OCI-LY1 (cell line): ENCODE measurements at regions not wholly inside any gene's neighbourhood (a gene's known extent, or its start where the extent isn't known, plus 50 kb on each side); places are given as distances from the start of the nearest gene placed in this dataset.

Experiments
- H2AFZ ChIP-seq: fragments of 200-600 bp; sonication (generic), shearing (Covaris generic); 2 replicates; pipeline ENCODE4 v1.6.0; 2014; ENCODE audit warnings: antibody characterized with exemption, mild to moderate bottlenecking, low read length
- H3F3A ChIP-seq: fragments of 200-600 bp; sonication (generic), shearing (Covaris generic); 2 replicates; pipeline ENCODE4 v1.6.0; 2014; ENCODE audit warnings: mild to moderate bottlenecking, antibody characterized with exemption, low read length, moderate library complexity; ENCODE audit not compliant: insufficient read depth
- H3K27ac ChIP-seq: fragments of 200-600 bp; sonication (generic); 2 replicates; pipeline ENCODE4 v1.5.1; 2014; ENCODE audit warnings: low read length, mixed run types, mild to moderate bottlenecking, low read depth; ENCODE audit not compliant: poor library complexity, severe bottlenecking
- H3K27me3 ChIP-seq: fragments of 200-600 bp; sonication (generic); 2 replicates; pipeline ENCODE4 v1.6.0; 2014; ENCODE audit warnings: antibody characterized with exemption, mild to moderate bottlenecking, low read length, moderate library complexity; ENCODE audit not compliant: insufficient read depth
- H3K36me3 ChIP-seq: fragments of 200-600 bp; sonication (generic); 2 replicates; pipeline ENCODE4 v1.6.1; 2014; ENCODE audit warnings: mild to moderate bottlenecking, antibody characterized with exemption, low read length, moderate library complexity, mixed read lengths; ENCODE audit not compliant: insufficient read depth
- H3K4me1 ChIP-seq: fragments of 200-600 bp; sonication (generic); 2 replicates; pipeline ENCODE4 v1.5.1; 2014; ENCODE audit warnings: mild to moderate bottlenecking, low read length, moderate library complexity; ENCODE audit not compliant: insufficient read depth, severe bottlenecking
- H3K4me2 ChIP-seq: fragments of 200-600 bp; sonication (generic), shearing (Covaris generic); 2 replicates; pipeline ENCODE4 v1.6.1; 2014; ENCODE audit warnings: low read length
- H3K4me3 ChIP-seq: fragments of 200-600 bp; sonication (generic); 2 replicates; pipeline ENCODE4 v1.5.1; 2014; ENCODE audit warnings: low read length, low read depth, mild to moderate bottlenecking, mixed read lengths; ENCODE audit not compliant: poor library complexity, severe bottlenecking
- H3K79me2 ChIP-seq: fragments of 200-600 bp; shearing (Covaris generic); 2 replicates; pipeline ENCODE4 v1.6.1; 2016; ENCODE audit warnings: mixed run types, low read length, mixed read lengths; ENCODE audit not compliant: insufficient read depth
- H3K9ac ChIP-seq: fragments of 200-600 bp; sonication (generic), shearing (Covaris generic); 2 replicates; pipeline ENCODE4 v1.6.1; 2014; ENCODE audit warnings: mild to moderate bottlenecking, low read length, mixed read lengths
- H3K9me2 ChIP-seq: fragments of 200-600 bp; sonication (generic), shearing (Covaris generic); 2 replicates; pipeline ENCODE4 v1.6.1; 2014; ENCODE audit warnings: low read depth, mild to moderate bottlenecking, low read length, mixed read lengths
- H3K9me3 ChIP-seq: fragments of 200-600 bp; shearing (Covaris generic); 2 replicates; pipeline ENCODE4 v1.6.1; 2014; ENCODE audit warnings: low read length, mixed read lengths
- H4K20me1 ChIP-seq: fragments of 200-600 bp; sonication (generic), shearing (Covaris generic); 2 replicates; pipeline ENCODE4 v1.6.0; 2016; ENCODE audit warnings: mild to moderate bottlenecking, low read length; ENCODE audit not compliant: insufficient read depth
- CTCF ChIP-seq: fragments of 200-600 bp; sonication (generic), shearing (Covaris generic); IDR thresholded peaks from 2 replicates; pipeline ENCODE4 v1.5.1; 2017; ENCODE audit warnings: mild to moderate bottlenecking, antibody characterized with exemption, low read length, moderate library complexity, mixed read lengths
- EZH2 ChIP-seq: fragments of 200-600 bp; sonication (generic), shearing (Covaris generic); IDR thresholded peaks from 2 replicates; pipeline ENCODE4 v1.8.0; 2017; ENCODE audit warnings: borderline replicate concordance, mixed run types, mild to moderate bottlenecking, antibody characterized with exemption, low read length, moderate library complexity, mixed read lengths

- 0 out of 2 replicates have a peak, but pooled peaks cover 3% of the 10 kb centered on the region for H3K27me3 ChIP-seq
- H3K36me3 ChIP-seq: no peaks in the 10 kb centered on the region
- H3F3A ChIP-seq: no peaks in the 10 kb centered on the region
- no peaks in the 10 kb centered on the region for H3K9me2 ChIP-seq
- no peak overlapping the region for H2AFZ ChIP-seq
- H4K20me1 ChIP-seq: no peaks in the 10 kb centered on the region
- H3K4me1 ChIP-seq: no peaks in the 10 kb centered on the region
- no peak overlapping the region for H3K27ac ChIP-seq
- no peak overlapping the region for H3K9ac ChIP-seq
- no peak overlapping the region for H3K4me3 ChIP-seq
- TF ChIP-seq CTCF: no peak
- no peak for TF ChIP-seq EZH2
- no peaks in the 10 kb centered on the region for H3K9me3 ChIP-seq
- no peaks in the 10 kb centered on the region for H3K79me2 ChIP-seq
- no peak overlapping the region for H3K4me2 ChIP-seq
Measured at GRCh38 chr17:77885678-77886386, 72.7 kb upstream of the TNRC6C start.

- Histone ChIP-seq H3K4me1 (no peaks in the 10 kb centered on the region), H3F3A (no peaks in the 10 kb centered on the region), H3K4me3 (no peak overlapping the region), H3K36me3 (no peaks in the 10 kb centered on the region), H3K4me2 (no peak overlapping the region), H3K79me2 (no peaks in the 10 kb centered on the region), H2AFZ (no peak overlapping the region), H4K20me1 (no peaks in the 10 kb centered on the region), H3K27me3 (0 out of 2 replicates have a peak, but pooled peaks cover 3% of the 10 kb centered on the region), H3K27ac (no peak overlapping the region), H3K9me2 (no peaks in the 10 kb centered on the region), H3K9ac (no peak overlapping the region), H3K9me3 (no peaks in the 10 kb centered on the region)
- TF ChIP-seq EZH2 (no peak), CTCF (no peak)
Measured at GRCh38 chr17:77886387-77886728, 72.1 kb upstream of the TNRC6C start.

GRCh38 chr17:77887110-77887463 is 71.4 kb upstream of the TNRC6C start:
- no peaks in the 10 kb centered on the region for H4K20me1 ChIP-seq
- no peaks in the 10 kb centered on the region for H3K9me3 ChIP-seq
- H2AFZ ChIP-seq: no peak overlapping the region
- no peaks in the 10 kb centered on the region for H3K4me1 ChIP-seq
- H3K4me3 ChIP-seq: no peak overlapping the region
- H3K36me3 ChIP-seq: no peaks in the 10 kb centered on the region
- no peaks in the 10 kb centered on the region for H3K79me2 ChIP-seq
- H3K27ac ChIP-seq: no peak overlapping the region
- TF ChIP-seq CTCF: no peak
- TF ChIP-seq EZH2: no peak
- no peak overlapping the region for H3K9ac ChIP-seq
- H3F3A ChIP-seq: no peaks in the 10 kb centered on the region
- no peaks in the 10 kb centered on the region for H3K9me2 ChIP-seq
- no peak overlapping the region for H3K4me2 ChIP-seq
- H3K27me3 ChIP-seq: peaks cover 3% of the 10 kb centered on the region; the same call in 1 of the 2 replicates
